HG03378 (cell line): ENCODE measurements at regions not wholly inside any gene's neighbourhood (a gene's known extent, or its start where the extent isn't known, plus 50 kb on each side); places are given as distances from the start of the nearest gene placed in this dataset.
"Not testable (repeated sequence)": the region's sequence is repeated elsewhere in the genome, so short reads cannot be mapped to it uniquely, and the experiment has no call there.

ENCODE experiments used
- ATAC-seq: cut with Tn5 transposase; IDR thresholded peaks from one replicate; pipeline ENCODE4 v1.9.1; 2021; ENCODE audit warnings: mild to moderate bottlenecking, moderate library complexity; ENCODE audit not compliant: unreplicated experiment

GRCh38 chr2:75932996-75933395 lies 222.3 kb upstream of the GCFC2 start:
- ATAC-seq, result no peak

- no peak for ATAC-seq
Observed at GRCh38 chr2:75928093-75928492, 217.4 kb upstream of the GCFC2 start.

- no peak for ATAC-seq
Observed at GRCh38 chr2:75925331-75926024, 214.8 kb upstream of the GCFC2 start.

GRCh38 chr2:75922191-75922590 lies 211.5 kb upstream of the GCFC2 start:
- no peak for ATAC-seq

- no peak for ATAC-seq
Observed at GRCh38 chr2:75920859-75921551, 210.3 kb upstream of the GCFC2 start.

- no peak for ATAC-seq
Observed at GRCh38 chr2:75915851-75916634, 205.3 kb upstream of the GCFC2 start.

GRCh38 chr2:75896779-75897366 lies 186.2 kb upstream of the GCFC2 start:
- peak; percentile 77 for ATAC-seq

- ATAC-seq, result peak; percentile 73
Observed at GRCh38 chr2:75894170-75894569, 183.5 kb upstream of the GCFC2 start.

- ATAC-seq, result peak; percentile 57
Observed at GRCh38 chr2:75892490-75892889, 181.8 kb upstream of the GCFC2 start.

- ATAC-seq, result no peak
Observed at GRCh38 chr2:75882530-75882929, 171.8 kb upstream of the GCFC2 start.

- ATAC-seq, result not testable (repeated sequence)
Observed at GRCh38 chr2:75875606-75876005, 164.9 kb upstream of the GCFC2 start.

- not testable (repeated sequence) for ATAC-seq
Observed at GRCh38 chr2:75871762-75872614, 161.3 kb upstream of the GCFC2 start.

- ATAC-seq, result no peak
Observed at GRCh38 chr2:75870651-75871137, 160.0 kb upstream of the GCFC2 start.

GRCh38 chr2:75870133-75870532 lies 159.4 kb upstream of the GCFC2 start:
- ATAC-seq, result no peak

GRCh38 chr2:75865702-75866101 lies 155.0 kb upstream of the GCFC2 start:
- no peak for ATAC-seq

GRCh38 chr2:75865083-75865482 lies 154.4 kb upstream of the GCFC2 start:
- no peak for ATAC-seq

GRCh38 chr2:75862547-75862946 lies 151.8 kb upstream of the GCFC2 start:
- ATAC-seq, result no peak

- ATAC-seq, result no peak
Observed at GRCh38 chr2:75853436-75853835, 142.7 kb upstream of the GCFC2 start.

- no peak for ATAC-seq
Observed at GRCh38 chr2:75852639-75853038, 141.9 kb upstream of the GCFC2 start.

- ATAC-seq, result no peak
Observed at GRCh38 chr2:75846683-75847190, 136.0 kb upstream of the GCFC2 start.
